GM19455 (cell line): ENCODE measurements at regions not wholly inside any gene's neighbourhood (a gene's known extent, or its start where the extent isn't known, plus 50 kb on each side); places are given as distances from the start of the nearest gene placed in this dataset.
"Not testable (repeated sequence)": the region's sequence is repeated elsewhere in the genome, so short reads cannot be mapped to it uniquely, and the experiment has no call there.

Experiments
- ATAC-seq: cut with Tn5 transposase; IDR thresholded peaks from one replicate; pipeline ENCODE4 v1.9.1; 2021; ENCODE audit not compliant: unreplicated experiment

GRCh38 chr5:98339141-98339848 is 434.2 kb upstream of the RGMB start:
- ATAC-seq: no peak

- ATAC-seq: no peak
Observed at GRCh38 chr5:98341038-98342032, 432.1 kb upstream of the RGMB start.

GRCh38 chr5:98342958-98343660 is 430.4 kb upstream of the RGMB start:
- not testable (repeated sequence) for ATAC-seq

GRCh38 chr5:98349251-98349989 is 424.0 kb upstream of the RGMB start:
- ATAC-seq: no peak

GRCh38 chr5:98349990-98350365 is 423.5 kb upstream of the RGMB start:
- ATAC-seq: no peak

- no peak for ATAC-seq
Observed at GRCh38 chr5:98354922-98355321, 418.5 kb upstream of the RGMB start.

GRCh38 chr5:98360548-98360947 is 412.9 kb upstream of the RGMB start:
- ATAC-seq: no peak

GRCh38 chr5:98363157-98363556 is 410.3 kb upstream of the RGMB start:
- no peak for ATAC-seq

GRCh38 chr5:98364549-98364948 is 408.9 kb upstream of the RGMB start:
- no peak for ATAC-seq

- no peak for ATAC-seq
Observed at GRCh38 chr5:98365126-98365525, 408.3 kb upstream of the RGMB start.

- ATAC-seq: no peak
Observed at GRCh38 chr5:98368141-98368540, 405.3 kb upstream of the RGMB start.

- ATAC-seq: no peak
Observed at GRCh38 chr5:98372351-98372750, 401.1 kb upstream of the RGMB start.

GRCh38 chr5:98391921-98392625 is 381.4 kb upstream of the RGMB start:
- ATAC-seq: no peak

GRCh38 chr5:98393205-98393604 is 380.3 kb upstream of the RGMB start:
- not testable (repeated sequence) for ATAC-seq

- ATAC-seq: no peak
Observed at GRCh38 chr5:98397081-98397480, 376.4 kb upstream of the RGMB start.

GRCh38 chr5:98398465-98398864 is 375.0 kb upstream of the RGMB start:
- ATAC-seq: no peak

GRCh38 chr5:98401656-98402055 is 371.8 kb upstream of the RGMB start:
- no peak for ATAC-seq

GRCh38 chr5:98402130-98402529 is 371.3 kb upstream of the RGMB start:
- ATAC-seq: no peak

- no peak for ATAC-seq
Observed at GRCh38 chr5:98403131-98403530, 370.3 kb upstream of the RGMB start.

GRCh38 chr5:98414938-98415337 is 358.5 kb upstream of the RGMB start:
- no peak for ATAC-seq
